ENCODE measurements at regions not wholly inside any gene's neighbourhood (a gene's known extent, or its start where the extent isn't known, plus 50 kb on each side); places are given as distances from the start of the nearest gene placed in this dataset.

DNA sequence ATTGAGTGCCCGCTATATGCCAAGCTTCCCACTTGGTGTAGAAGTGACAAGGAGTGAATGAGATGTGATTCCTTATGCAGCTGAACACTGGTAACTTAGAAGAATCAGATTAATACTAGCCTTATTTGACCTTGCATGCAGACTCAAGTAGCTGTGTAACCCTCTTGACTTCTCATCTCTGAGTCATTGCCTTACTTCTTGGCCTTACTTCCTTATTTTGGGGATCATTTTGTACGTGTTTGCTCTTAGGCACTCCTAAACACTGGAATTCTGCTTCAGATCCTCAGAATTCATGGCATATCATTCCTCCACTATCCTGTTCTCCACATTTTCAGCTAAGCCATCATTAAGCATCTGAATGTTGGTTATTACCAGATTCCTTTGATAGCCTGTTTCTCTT is 948.9 kb upstream of the ARRDC3 start:
- Histone ChIP-seq H3K4me3 (ENCODE audit: low read depth in 2 of 2, low read length in 2 of 2) (no peak overlapping the region), H3K27ac (ENCODE audit: low read length) (peak overlapping the region; percentile 45; the same call in 1 of the 2 replicates), H3K9me3 (ENCODE audit: control insufficient read depth, insufficient read depth, low read depth, low read length) (peaks cover 5% of the 10 kb centered on the region; the same call in 1 of the 2 replicates), H3K4me1 (ENCODE audit: control insufficient read depth, insufficient read depth, low read length) (peaks cover 5% of the 10 kb centered on the region; the same call in 1 of the 2 replicates), H3K36me3 (ENCODE audit: control insufficient read depth, insufficient read depth, low read length) (no peaks in the 10 kb centered on the region), H3K27me3 (ENCODE audit: control insufficient read depth, insufficient read depth, low read length) (no peaks in the 10 kb centered on the region)
- TF ChIP-seq SIN3A (IDR thresholded peaks at IDR 0.05; ENCODE audit: borderline replicate concordance, insufficient read depth, low read depth, low read length) (no peak), TCF7L2 (IDR thresholded peaks at IDR 0.05; ENCODE audit: low read depth, low read length) (no peak), POLR2AphosphoS5 (IDR thresholded peaks at IDR 0.05; ENCODE audit: low read depth, low read length) (no peak)
- TF ChIP-seq, protein P1, sequence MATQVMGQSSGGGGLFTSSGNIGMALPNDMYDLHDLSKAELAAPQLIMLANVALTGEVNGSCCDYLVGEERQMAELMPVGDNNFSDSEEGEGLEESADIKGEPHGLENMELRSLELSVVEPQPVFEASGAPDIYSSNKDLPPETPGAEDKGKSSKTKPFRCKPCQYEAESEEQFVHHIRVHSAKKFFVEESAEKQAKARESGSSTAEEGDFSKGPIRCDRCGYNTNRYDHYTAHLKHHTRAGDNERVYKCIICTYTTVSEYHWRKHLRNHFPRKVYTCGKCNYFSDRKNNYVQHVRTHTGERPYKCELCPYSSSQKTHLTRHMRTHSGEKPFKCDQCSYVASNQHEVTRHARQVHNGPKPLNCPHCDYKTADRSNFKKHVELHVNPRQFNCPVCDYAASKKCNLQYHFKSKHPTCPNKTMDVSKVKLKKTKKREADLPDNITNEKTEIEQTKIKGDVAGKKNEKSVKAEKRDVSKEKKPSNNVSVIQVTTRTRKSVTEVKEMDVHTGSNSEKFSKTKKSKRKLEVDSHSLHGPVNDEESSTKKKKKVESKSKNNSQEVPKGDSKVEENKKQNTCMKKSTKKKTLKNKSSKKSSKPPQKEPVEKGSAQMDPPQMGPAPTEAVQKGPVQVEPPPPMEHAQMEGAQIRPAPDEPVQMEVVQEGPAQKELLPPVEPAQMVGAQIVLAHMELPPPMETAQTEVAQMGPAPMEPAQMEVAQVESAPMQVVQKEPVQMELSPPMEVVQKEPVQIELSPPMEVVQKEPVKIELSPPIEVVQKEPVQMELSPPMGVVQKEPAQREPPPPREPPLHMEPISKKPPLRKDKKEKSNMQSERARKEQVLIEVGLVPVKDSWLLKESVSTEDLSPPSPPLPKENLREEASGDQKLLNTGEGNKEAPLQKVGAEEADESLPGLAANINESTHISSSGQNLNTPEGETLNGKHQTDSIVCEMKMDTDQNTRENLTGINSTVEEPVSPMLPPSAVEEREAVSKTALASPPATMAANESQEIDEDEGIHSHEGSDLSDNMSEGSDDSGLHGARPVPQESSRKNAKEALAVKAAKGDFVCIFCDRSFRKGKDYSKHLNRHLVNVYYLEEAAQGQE (IDR thresholded peaks at IDR 0.05; ENCODE audit: insufficient read depth in 1 of 2, low read depth in 2 of 2, low read length in 1 of 2): no peak
- BruUV-seq (replicated peaks): no TSS peak
- ChIA-PET POLR2A (no interaction called here), CTCF (no interaction called here)
- in situ Hi-C loops (cut with HindIII; ENCODE audit: low pct_unique_long_range_greater_than_20kb, low sequenced_read_pairs) (no loop called here), intact Hi-C loops (cut with micrococcal nuclease; ENCODE audit: unreplicated experiment) (no loop called here)
- no peak for ATAC-seq
- no peak for DNase-seq (ENCODE audit: low read depth, low spot score)

DNA sequence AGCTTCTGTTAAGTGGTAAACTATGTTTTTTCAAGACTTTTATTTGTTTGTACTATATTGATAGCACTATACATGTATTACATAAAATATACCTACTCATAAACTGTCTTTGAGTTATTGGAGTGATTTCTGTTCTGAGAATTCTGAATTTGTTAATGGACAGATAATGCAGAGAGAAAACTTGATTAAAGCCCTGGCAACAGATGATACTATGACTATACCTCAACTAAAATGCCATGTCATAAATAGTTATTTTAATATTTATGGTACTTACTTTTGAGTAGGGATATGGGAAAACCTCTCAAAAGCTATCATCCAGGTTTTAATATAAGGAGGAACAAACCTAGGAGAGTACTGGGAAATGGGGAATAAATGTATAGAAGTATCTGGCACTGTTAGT is 947.2 kb upstream of the ARRDC3 start:
- in situ Hi-C loops (cut with HindIII; ENCODE audit: low pct_unique_long_range_greater_than_20kb, low sequenced_read_pairs): no loop called here

More for the DNA sequence above, 947.2 kb upstream of the ARRDC3 start:
- ChIA-PET CTCF (no interaction called here), POLR2A (no interaction called here)
- Histone ChIP-seq H3K4me1 (ENCODE audit: control insufficient read depth, insufficient read depth, low read length) (peaks cover 5% of the 10 kb centered on the region; the same call in 1 of the 2 replicates), H3K36me3 (ENCODE audit: control insufficient read depth, insufficient read depth, low read length) (no peaks in the 10 kb centered on the region), H3K4me3 (ENCODE audit: low read depth in 2 of 2, low read length in 2 of 2) (no peak overlapping the region), H3K27me3 (ENCODE audit: control insufficient read depth, insufficient read depth, low read length) (no peaks in the 10 kb centered on the region), H3K27ac (ENCODE audit: low read length) (peak overlapping the region; percentile 42; the same call in 1 of the 2 replicates), H3K9me3 (ENCODE audit: control insufficient read depth, insufficient read depth, low read depth, low read length) (peaks cover 5% of the 10 kb centered on the region; the same call in 1 of the 2 replicates)
- no TSS peak for BruUV-seq (replicated peaks)
- DNase-seq (ENCODE audit: low read depth, low spot score): no peak
- TF ChIP-seq POLR2AphosphoS5 (IDR thresholded peaks at IDR 0.05; ENCODE audit: low read depth, low read length) (no peak), TCF7L2 (IDR thresholded peaks at IDR 0.05; ENCODE audit: low read depth, low read length) (no peak), SIN3A (IDR thresholded peaks at IDR 0.05; ENCODE audit: borderline replicate concordance, insufficient read depth, low read depth, low read length) (no peak)
- TF ChIP-seq, protein P2, sequence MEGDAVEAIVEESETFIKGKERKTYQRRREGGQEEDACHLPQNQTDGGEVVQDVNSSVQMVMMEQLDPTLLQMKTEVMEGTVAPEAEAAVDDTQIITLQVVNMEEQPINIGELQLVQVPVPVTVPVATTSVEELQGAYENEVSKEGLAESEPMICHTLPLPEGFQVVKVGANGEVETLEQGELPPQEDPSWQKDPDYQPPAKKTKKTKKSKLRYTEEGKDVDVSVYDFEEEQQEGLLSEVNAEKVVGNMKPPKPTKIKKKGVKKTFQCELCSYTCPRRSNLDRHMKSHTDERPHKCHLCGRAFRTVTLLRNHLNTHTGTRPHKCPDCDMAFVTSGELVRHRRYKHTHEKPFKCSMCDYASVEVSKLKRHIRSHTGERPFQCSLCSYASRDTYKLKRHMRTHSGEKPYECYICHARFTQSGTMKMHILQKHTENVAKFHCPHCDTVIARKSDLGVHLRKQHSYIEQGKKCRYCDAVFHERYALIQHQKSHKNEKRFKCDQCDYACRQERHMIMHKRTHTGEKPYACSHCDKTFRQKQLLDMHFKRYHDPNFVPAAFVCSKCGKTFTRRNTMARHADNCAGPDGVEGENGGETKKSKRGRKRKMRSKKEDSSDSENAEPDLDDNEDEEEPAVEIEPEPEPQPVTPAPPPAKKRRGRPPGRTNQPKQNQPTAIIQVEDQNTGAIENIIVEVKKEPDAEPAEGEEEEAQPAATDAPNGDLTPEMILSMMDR (IDR thresholded peaks at IDR 0.05): no peak
- TF ChIP-seq, protein P1 (IDR thresholded peaks at IDR 0.05; ENCODE audit: insufficient read depth in 1 of 2, low read depth in 2 of 2, low read length in 1 of 2): no peak
- intact Hi-C loops (cut with micrococcal nuclease; ENCODE audit: unreplicated experiment): no loop called here
- ATAC-seq: no peak
